SIG-M5 (cell line): ENCODE measurements at regions not wholly inside any gene's neighbourhood (a gene's known extent, or its start where the extent isn't known, plus 50 kb on each side); places are given as distances from the start of the nearest gene placed in this dataset.

Experiments used
- DNase-seq: peaks from one replicate; lab custom pipeline; 2025; lab: John Stamatoyannopoulos, UW

DNA sequence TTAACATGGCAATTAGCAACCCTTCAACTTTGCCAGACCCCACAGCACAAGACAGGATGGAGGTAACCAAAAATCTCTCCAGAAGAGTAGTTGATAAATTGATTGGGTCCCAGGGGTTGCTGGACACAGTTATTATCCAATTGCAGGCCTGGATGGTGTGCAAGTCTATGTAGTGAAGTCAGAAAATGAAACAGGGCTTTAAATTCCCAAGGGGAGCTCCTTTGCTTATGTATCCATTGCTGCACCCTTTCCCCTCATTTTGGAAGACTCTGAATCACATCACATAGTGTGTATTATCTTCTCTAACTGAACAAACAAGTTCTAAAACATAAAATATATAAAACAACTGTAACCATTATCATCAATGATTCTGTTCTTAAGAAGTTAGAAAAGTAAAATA is 550.2 kb downstream of the LMO4 start:
- no peak for DNase-seq

GRCh38 chr1:87880098-87880760 is 551.5 kb downstream of the LMO4 start:
- no peak for DNase-seq

DNA sequence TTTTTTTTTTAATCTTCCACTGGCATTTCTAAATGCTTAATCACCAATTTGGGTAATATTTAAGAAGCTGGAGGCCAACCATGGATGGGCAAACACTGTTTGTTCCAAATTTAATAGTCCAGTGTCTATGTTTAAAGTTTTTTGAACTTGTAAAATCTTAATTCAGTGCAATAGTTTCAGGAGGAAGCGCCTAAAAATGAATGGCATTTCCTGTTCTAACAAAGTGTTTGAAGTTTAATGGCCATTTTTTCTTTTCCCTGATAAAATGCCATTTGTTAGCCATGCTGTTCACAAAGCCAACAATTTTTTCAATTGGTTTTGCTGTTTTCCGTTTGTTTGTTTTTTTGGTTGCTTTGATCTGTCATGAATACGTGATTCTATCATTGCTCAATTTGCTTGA is 552.1 kb downstream of the LMO4 start:
- no peak for DNase-seq

DNA sequence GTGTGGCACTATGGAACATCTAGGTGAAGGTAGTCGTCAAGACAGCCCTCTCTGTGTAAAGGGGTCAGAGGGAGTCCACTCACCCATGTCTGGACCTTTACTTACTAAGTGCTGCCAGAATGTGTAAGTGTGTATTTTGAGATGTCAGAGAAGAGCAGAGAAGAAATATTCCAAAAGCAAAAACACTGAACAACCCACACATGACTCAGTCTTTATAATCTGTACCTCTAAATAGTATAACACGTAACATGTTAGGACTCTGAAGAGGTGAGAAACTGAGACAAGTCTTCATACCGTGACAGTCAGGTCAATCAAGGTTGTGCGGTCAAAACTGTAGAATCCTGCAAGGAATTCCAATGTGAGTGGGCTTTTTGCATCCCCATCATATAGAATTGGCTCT is 555.2 kb downstream of the LMO4 start:
- no peak for DNase-seq

GRCh38 chr1:87884581-87884980 is 555.9 kb downstream of the LMO4 start:
- DNase-seq, result no peak

DNA sequence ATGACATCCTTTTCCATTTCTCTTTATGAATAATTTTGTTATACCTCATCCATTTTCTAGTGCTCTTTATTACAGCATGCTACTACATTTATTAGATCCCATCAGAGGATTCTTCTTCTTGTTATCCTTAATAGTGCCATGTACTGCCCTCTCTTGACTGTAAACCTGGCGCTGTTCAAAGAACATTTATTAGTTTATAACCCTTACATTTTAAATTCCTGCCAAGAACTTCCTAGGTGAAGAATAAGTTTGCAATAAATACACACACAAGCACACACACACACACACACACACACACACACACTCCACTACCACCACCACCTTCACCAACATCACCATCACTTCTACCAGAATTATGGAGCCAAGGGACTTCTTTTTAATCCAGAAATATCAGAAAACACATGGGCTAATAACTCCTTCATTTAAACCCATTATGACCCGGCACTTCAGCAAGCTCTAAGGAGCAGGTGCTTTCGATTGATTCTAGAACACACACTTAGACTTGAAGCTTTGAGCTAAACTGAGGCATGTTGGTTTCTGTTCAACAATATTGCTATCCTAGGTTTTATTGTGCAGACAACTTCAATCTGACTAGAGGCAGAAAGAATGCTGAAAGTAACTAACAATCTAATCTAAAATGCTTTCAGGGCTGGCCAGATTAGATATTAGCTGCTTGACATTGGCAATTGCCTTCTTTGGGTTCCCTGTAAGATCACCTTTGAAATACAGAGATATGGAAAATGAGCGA is 556.8 kb downstream of the LMO4 start:
- no peak for DNase-seq

DNA sequence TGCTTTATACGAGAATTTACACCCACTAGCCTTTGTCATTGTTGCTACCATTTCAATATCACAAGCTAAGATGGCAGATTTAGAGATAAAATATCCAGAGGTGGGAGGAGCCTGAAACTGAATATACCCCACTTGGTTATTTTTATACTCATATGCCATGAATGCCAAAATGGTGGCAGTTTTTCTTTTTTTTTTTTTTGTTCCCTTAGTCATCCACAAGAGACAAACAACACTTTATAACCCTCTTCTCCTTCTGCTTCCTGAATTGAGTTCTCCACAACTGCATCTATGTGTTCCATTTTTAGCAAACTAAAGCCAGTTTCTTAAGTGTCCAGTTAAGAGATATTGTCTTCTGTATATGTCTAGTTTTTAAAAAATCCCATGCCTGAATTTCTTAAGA is 558.4 kb downstream of the LMO4 start:
- DNase-seq, result no peak

DNA sequence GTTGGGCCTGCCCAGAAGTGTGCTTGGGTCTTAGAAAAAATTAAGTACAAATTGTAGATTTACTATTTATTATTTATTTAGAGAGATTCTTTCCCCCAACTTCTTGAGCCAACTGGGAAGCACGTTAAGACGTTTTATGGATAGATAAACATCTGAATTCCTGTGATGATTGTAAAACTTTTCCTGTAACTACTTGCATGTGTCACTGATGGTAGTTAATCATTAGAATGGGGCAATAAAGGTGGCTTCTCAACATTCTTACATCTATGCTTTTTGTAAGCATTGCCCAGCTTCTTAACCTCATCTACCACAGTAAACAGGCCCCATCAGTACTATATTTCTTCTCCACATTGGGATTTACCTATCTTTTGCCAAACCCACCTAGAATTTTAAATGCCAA is 559.8 kb downstream of the LMO4 start:
- DNase-seq, result no peak

DNA sequence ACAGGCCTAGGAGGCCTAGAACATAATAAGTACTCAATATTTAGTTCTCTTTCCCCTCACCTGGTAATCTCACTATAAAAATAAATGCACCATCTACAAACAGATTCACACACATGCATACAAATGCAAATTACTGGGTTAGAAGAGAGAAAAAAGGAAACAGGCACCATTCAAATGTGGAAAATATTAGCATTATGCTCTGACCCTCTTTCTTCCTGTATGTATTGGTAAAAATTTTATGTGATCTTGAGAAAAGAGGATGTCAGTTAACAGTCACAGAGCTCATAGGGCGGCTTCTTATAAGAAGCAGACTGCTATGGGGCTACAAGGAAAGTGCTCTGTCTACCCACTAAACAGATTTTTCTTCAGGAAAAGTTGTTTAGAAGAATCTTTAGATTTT is 565.4 kb downstream of the LMO4 start:
- no peak for DNase-seq

GRCh38 chr1:87897481-87897880 is 568.8 kb downstream of the LMO4 start:
- no peak for DNase-seq

DNA sequence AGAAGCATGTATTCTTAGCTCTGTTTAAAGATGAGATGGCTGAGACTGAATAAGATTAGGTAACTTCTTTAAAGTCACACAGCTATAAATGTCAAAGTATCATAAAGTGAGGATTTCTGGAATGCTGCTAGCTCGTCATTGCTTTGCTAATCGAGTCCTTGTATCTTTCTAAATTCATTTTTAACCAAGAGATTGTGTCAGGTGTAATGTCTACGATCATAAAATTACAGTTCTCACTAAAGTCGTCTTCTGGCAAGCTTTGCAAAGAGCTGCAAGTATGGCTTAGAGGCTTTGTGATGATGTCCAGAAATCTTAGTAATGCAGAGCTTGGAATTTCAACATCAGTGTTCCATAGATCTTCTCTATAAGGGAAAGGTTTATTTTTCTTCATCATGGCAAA is 569.8 kb downstream of the LMO4 start:
- no peak for DNase-seq

DNA sequence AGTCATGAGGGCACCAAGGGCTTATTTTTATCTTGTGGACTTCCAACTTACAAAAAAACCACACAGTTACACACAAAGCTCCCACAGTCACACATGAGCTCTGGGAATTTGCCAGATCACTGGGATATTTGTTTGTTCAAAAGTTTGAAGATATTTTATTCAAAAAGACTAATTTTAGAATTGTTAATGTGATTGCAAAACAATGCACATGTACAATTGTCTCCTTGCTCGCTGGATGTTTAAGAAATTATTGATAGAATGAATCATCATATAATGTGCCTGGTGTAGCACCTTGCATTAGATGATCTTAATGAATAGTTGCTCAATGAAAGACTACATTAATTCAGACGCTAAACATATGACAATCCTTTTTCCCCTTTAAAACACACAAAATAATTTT is 570.3 kb downstream of the LMO4 start:
- no peak for DNase-seq

DNA sequence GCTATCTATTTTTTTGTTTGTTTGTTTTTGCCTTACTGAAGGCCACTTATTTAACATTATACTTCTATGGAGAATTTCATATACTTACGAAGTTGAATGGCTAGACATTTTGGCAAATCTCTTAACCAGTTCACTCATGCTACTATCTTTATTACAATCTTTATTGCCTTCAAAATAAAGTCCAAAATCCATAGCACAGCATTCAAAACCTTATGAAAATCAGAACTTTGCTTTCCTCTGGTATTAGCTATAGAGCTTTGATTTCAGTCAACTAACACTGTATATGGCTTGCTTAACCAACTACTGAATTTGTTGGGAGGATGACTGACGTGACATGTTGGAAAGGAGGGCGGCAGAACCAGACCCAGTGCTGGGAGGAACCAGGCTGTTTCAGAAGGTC is 571.1 kb downstream of the LMO4 start:
- no peak for DNase-seq

- DNase-seq, result peak; percentile 20
These were observed 574.1 kb downstream of the LMO4 start for GRCh38 chr1:87902830-87903229.

DNA sequence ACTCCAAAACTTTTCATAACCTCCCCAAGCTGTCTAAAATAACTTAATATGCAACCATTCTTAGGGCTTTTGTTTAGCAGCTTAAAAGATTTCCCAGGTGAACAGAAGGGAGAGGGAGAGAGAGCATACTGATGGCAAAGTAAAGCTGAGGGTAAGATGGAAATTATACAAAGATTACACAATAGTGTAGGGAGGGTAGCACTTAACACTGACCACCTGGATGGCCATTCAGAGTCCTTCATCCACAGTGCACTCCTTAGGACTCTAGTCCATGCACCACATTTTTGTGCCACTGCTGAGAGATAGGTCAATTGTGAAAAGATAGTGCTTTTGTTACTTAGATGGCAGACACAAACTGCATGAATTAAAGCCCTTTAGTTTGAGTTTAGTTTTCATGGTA is 574.6 kb downstream of the LMO4 start:
- DNase-seq, result no peak

DNA sequence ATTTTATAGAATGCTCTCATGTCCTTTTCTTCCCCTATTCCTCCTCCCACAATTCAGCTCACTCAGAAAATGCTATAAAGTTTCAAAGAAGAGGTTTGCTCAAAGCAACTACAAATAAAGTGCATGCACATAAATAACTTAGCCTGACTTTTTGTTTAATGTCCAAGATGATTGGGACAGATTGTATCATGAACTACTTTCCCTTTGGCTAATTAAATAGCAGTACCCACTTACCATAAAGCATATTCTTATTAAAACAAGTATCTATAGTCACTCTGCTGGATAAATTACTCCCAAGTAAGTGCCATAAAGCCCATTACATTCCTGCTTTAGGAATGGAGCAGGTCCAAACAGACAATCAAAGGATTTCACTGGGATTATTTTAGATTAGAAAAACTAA is 576.0 kb downstream of the LMO4 start:
- no peak for DNase-seq

DNA sequence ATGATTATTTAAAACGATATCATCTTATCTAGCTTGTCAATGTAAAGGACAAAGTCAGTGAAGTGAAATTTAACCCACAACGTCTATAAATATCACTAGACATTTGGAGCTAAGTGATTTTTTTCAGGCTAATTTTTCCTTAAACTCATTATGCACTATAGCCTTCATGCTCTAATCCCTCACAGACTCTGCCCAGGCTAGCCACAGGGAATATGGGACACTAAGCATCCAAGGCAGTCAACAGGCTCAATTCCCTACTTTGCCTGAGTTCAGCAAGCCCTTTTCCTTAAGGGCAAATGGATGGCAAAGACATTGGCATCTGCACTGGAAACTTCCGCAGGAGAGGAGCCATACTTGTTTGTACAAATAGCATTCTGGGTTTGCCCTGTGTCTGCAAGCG is 577.0 kb downstream of the LMO4 start:
- DNase-seq, result no peak

GRCh38 chr1:87906078-87906477 is 577.4 kb downstream of the LMO4 start:
- no peak for DNase-seq

- DNase-seq, result no peak
These were observed 584.7 kb downstream of the LMO4 start for GRCh38 chr1:87913361-87913760.

GRCh38 chr1:87914396-87914795 is 585.7 kb downstream of the LMO4 start:
- no peak for DNase-seq

DNA sequence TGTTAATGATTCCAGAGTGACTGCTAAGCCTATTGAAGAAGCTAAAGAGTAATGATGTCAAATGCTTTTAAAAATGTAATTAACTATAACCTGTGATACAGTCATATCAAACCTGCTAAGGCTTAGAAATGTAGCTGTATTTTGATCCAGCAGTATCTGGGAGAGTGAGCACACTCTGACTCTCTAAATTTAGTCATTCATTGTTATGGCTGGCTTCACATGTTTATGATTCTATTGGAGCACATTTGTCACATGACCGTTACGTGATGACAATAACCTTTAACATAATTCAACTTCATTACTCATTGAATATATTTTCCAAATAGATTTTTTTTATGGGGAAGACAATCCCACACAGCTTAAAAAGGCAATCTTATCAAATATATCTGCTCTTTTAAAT is 587.1 kb downstream of the LMO4 start:
- DNase-seq, result no peak

DNA sequence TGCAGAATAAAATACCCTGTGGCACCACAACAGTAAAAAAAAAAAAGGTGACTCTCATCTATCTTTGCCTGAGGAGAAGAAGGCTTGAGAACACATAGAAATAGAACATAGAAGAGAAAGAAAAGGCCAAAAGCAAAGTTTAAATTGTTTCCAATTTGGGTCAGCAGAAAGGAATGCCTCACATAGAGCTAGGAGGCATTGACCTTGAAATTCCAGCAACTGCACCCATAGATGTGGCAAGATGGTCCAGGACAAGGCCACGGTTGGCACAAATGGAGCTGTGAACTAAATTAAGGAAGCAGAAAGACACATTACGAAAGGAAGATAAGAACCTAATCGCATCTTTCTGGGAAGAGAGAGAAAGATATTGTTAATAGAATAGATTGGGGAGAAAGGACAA is 588.3 kb downstream of the LMO4 start:
- no peak for DNase-seq

DNA sequence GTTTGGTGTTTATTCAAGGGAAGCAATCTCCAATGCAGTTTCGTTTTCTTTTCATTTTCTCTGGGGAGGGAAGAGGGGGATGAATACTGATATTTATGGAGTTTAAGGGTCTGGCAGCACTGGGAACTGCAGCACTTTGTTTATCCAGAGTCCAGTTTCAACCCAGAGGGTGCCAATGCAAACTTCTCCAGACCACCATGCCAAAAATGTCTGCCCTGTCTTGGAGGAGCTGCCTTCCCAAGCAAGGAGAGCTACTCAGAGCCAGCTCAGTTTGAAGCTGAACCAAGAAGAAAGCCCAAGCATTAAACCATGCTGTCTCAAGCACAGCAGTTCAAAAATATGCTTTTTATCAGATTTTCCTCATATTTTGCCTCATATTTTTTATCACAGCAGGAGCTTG is 589.7 kb downstream of the LMO4 start:
- DNase-seq, result no peak

- DNase-seq, result no peak
These were observed 594.2 kb downstream of the LMO4 start for GRCh38 chr1:87922885-87923284.
